ENCODE measurements at regions not wholly inside any gene's neighbourhood (a gene's known extent, or its start where the extent isn't known, plus 50 kb on each side); places are given as distances from the start of the nearest gene placed in this dataset.

DNA sequence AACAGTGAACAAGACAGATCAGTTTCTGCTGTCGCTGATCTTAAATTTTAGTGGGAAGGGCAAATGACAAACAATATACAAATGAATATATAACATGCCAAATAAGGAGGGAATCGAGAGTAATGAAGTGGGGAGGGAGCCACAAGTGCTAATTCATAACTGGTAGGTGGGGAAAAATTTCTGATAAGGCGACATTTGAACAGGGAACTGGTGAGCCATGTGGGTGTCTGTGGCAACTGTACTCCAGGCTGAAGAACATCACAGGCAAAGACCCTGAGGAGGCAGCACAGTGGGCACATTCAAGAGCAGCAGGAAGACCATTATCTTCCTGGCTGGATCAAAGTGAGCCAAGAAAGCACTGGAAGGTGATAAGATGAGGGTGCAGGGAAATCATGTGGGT, 51.6 kb upstream of the CD28 start:
- TF ChIP-seq CTCF (conservative IDR thresholded peaks at IDR 0.05; ENCODE audit: low read depth, low read length) (no peak), EZH2 (IDR thresholded peaks at IDR 0.05; ENCODE audit: borderline replicate concordance, low read depth, low read length, poor library complexity, severe bottlenecking) (no peak)
